ENCODE measurements at regions not wholly inside any gene's neighbourhood (a gene's known extent, or its start where the extent isn't known, plus 50 kb on each side); places are given as distances from the start of the nearest gene placed in this dataset.
"Not testable (repeated sequence)": the region's sequence is repeated elsewhere in the genome, so short reads cannot be mapped to it uniquely, and the experiment has no call there.

GRCh38 chr9:81361296-81361695, 328.1 kb downstream of the TLE1 start:
- DNase-seq (ENCODE audit: low read depth): no peak

DNA sequence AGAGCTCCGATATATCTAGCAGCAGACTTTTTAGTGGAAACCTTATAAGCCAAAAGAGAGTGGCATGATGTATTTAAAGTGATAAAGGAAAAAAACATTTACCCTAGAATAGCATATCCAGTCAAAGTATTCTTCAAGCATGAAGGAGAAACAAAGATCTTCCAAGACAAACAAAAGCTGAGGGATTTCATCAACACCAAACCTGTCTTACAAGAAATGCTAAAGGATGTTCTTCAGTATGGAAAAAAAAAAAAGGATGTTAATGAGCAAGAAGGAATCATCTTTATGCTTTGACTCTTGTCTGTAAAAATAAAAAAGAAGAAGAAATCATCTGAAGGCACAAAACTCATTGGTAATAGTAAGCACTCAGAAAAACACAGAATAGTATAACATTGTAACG, 338.2 kb downstream of the TLE1 start:
- DNase-seq (ENCODE audit: low read depth): no peak

- no peak for DNase-seq (ENCODE audit: low read depth)
Observed at GRCh38 chr9:81344366-81344765, 345.0 kb downstream of the TLE1 start.

DNA sequence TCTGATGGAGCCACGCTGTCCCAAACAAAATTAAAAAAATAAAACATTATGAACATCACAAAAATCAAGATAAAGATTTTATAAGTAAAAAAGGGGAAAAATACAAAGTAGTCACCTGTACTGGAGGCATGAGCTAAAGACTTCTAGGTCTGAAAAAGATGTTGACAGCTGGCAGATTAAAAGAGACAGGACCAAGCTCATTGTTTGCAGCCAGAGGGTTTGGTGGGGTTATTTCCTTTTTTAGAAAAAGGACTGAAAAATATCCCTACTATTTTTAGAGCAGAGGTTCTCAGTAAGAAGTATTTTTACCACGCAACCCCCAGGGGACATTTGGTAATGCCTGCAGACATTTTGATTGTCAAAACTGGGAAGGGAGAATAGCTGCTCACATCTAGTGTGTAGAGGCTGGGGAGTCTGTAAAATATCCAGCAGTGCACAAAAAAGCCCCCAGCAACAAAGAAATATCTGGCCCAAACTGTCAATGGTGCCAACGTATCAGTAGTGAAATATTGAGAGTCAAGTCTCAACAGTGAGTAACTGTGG, 353.4 kb downstream of the TLE1 start:
- no peak for DNase-seq (ENCODE audit: low read depth)

DNA sequence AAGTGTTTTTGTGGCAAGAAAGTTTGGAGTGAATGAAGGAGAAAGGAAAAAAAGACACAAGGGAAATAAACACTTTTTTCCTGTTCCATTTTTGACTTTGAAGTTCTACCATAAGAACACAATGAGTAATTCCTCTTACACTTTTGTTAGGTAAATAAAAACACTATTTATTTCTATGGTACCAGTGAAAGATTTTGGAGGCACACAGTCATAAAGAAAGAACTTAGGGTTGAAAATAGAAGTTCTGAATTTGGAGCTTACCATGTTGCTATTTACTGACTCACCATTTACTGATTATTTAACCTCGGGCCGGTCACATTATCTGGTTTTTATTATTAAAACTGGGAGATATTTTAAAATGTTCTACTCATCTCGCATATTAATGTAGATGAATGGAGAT, 367.8 kb downstream of the TLE1 start:
- DNase-seq (ENCODE audit: low read depth): no peak

DNA sequence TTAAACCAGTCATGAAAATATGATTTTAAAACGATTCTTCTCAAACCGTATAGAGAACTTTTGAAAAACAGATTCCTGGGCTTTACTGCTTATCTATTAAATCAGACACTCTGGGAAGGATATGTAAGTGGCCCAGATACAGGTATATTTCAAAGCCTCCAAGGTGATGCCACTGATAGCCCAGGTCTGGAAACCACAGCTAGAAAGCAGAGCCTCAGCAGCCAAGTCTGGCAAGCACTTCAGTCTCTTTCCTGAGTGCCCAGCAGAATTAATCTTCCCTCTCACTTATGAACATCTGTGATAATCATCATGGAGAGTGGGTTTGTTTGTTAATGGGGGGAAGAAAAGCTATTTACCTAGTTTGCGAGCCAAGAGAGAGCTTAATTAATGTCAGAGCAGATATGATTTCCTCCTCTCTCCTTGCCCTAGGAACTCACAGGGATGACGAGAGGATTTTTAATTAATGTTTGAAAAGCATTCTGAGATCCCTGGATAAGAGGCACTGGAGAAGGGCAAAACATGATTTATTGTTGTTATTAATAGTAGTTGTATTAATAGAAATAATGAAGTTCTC, 368.4 kb downstream of the TLE1 start:
- DNase-seq (ENCODE audit: low read depth): no peak

DNA sequence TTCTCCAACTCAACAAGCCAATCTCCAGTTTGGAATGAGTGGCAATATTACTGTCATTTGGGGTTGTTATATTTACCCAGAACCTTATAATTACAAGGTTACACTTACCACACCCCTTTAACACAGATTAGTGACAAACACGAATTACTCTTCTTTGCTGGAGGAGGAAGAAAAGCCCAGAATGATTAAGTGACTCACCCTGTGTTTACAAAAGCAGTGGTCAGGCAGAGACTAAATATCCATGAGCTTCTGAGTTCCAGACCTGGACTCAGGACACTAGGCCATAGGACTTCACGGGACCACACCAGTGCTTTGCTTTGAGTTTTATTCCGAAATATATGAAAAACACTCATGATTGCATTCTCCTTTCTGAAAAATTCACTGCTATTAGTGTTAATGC, 370.8 kb downstream of the TLE1 start:
- peak; percentile 83 for DNase-seq (ENCODE audit: low read depth)

GRCh38 chr9:81317939-81318338, 371.4 kb downstream of the TLE1 start:
- peak; percentile 94 for DNase-seq (ENCODE audit: low read depth)

DNA sequence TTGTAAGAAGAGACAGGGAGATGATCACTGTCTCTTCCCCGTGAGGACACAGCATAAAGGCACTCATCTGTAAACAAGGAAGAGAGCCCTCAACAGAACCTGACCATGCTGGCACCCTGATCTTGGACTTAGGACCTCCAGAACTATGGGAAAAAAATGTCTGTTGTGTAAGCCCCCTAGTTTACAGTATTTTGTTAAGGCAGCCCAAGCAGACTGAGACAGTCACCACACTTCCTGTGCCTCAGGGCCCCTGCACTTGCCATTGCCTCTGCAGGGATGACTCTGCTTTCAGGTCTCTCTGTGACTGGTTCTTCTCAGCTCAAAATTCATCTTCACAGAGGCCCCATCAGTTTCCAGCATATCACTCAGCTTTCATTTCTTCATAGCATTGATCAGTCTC, 372.1 kb downstream of the TLE1 start:
- DNase-seq (ENCODE audit: low read depth): peak; percentile 57

- no peak for DNase-seq (ENCODE audit: low read depth)
Observed at GRCh38 chr9:81314490-81314889, 374.9 kb downstream of the TLE1 start.

DNA sequence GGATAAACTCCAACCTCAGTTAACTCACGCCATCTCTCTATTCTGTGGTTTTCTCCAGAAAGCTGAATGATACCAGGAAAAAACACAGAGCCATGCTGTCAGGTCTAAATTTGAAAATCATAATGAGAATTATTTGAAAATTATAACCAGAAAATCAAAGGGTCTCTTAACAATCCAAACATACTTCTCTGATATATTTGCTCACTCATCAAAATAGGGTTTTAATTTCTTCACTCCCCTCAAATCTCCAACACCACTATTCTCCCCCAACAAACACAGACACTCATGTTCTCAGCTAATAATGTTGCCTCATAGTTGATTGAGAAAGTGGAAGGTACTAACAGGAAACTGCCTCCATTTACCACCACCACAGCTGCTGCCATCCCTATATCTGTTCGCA, 375.5 kb downstream of the TLE1 start:
- DNase-seq (ENCODE audit: low read depth): no peak

- DNase-seq (ENCODE audit: low read depth): no peak
Observed at GRCh38 chr9:81312346-81312745, 377.0 kb downstream of the TLE1 start.

DNA sequence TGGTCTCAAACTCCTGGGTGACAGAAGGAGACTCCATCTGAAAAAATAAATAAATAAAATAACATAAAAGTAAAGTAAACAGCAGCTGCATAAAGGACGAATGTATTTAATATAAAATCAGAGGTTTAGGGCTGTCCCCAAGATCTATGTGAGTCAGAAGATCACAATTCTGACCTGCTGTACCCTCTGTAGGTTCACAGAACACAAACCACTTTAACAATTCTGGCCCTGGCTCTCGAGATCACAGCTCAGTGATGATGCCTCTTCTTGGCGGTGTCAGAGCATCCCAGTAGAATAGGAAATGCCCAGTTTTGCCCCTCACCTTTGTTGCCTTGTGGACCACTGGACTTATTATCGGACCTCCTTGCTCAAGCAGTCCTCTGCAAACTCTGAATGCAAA, 380.9 kb downstream of the TLE1 start:
- no peak for DNase-seq (ENCODE audit: low read depth)

- DNase-seq (ENCODE audit: low read depth): not testable (repeated sequence)
Observed at GRCh38 chr9:81307791-81308190, 381.6 kb downstream of the TLE1 start.

DNA sequence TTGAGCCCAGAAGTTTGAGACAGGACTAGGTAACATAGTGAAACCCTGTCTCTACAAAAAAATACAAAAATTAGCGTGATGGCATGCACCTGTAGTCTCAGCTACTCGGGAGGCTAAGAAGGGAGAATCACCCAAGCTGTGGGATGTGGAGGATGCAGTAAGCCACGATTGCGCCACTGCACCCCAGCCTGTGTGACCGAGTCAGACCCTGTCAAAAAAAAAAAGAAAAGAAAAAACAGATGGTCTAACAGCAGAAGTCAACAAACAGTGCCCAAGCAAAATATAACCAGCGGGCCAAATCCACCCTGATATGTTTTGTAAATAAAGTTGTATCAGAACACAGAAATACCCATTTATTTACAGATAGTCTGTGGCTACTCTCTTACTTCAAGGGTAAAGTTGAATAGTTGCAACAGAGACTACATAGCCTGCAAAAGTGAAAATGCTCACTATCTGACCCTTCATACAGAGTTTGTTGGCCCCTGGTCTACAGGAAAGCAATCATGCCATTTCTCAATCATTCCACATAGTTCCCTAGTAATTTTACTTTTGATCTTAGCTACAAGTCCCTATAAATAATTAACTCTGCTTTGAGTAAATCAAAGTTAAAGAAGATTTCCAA, 383.7 kb downstream of the TLE1 start:
- DNase-seq (ENCODE audit: low read depth): no peak

GRCh38 chr9:81303658-81304057, 385.7 kb downstream of the TLE1 start:
- no peak for DNase-seq (ENCODE audit: low read depth)

DNA sequence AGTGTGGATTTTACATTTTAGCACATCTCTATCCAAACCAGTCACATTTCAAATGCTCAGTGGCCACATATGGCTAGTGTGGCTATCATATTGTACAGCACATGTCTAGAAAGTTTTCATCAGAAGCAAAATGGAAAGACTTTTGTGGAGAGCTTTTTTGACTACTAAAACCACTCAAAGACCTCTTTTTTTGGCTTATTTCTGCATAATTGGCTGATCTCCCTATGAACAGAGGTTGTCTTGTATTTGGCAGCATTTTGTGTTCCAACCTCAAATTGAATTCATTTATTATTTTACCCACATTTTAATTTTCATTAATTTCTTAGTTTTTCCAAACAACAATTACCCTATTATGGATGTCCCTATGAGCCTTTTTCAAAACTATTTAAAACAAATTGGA, 395.7 kb downstream of the TLE1 start:
- no peak for DNase-seq (ENCODE audit: low read depth)

DNA sequence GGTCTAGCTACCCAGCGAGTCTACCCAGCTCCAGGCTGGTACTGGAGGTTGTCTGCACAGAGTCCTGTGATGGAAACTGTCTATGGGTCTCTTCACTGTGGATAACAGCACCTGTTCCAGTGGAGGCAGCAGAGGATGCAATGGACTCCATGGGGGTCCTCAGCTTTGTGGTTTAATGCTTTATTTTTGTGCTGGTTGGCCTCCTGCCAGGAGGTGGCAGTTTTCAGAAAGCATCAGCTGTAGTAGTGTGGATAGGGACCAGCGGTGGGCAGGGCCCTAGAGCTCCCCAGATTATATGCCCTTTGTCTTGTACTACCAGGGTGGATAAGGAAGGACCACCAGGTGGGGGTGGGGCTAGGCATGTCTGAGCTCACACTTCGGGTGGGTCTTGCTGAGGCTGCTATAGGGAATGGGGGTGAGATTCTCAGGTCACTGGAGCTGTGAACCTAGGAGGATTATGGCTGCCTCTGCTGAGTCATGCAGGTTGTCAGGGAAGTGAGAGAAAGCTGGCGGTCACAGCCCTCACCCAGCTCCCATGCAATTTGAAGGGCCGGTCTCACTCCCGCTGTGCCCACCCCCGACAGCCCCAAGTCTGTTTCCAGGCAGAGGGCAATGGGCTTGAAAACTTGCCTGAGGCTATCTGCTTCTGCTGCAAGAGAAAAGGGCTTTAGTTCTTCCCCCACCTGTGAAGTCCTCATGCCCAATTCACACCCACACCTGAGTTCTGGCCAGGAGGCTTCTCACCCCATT, 397.1 kb downstream of the TLE1 start:
- no peak for DNase-seq (ENCODE audit: low read depth)

GRCh38 chr9:81289622-81290021, 399.7 kb downstream of the TLE1 start:
- DNase-seq (ENCODE audit: low read depth): no peak

DNA sequence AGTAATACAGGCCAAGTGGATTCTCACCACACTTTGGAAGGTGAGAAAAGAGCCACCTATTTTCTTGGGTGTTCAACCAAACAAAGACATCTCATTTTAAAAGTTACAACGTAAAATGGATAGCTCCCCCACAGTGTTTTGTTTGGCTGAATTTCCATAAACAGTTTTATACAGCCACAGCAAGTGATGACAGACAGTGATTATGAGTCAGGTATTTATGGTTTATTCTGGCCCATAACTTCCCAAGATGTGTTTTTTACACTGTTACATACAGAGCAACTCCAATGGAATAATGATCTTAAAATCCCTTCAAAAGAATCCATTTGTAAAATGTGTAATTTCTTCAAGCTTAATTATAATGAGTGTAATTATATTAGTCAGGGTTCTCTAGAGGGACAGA, 421.3 kb downstream of the TLE1 start:
- DNase-seq (ENCODE audit: low read depth): no peak

GRCh38 chr9:81266674-81267073, 422.7 kb downstream of the TLE1 start:
- DNase-seq (ENCODE audit: low read depth): peak; percentile 28

- no peak for DNase-seq (ENCODE audit: low read depth)
Observed at GRCh38 chr9:81266086-81266485, 423.3 kb downstream of the TLE1 start.

DNA sequence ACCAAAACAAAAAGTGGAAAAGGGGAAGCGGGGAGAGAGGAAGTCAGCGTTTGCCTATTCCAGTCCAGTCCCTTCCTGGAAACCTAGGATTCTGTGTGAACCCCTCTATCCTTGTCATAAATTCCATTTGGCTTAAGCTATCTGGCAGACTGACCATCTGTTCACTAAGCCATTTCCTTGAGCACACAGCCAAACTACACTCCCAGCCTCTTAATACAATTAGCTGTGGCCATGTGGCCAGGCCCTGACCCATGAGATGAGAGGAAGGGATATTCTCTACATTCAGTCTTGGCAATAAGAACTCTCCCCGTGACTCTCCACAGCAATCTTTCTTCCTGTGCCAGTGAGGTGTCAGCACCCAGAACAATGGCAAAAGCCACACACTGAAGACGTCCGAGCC, 424.8 kb downstream of the TLE1 start:
- DNase-seq (ENCODE audit: low read depth): peak; percentile 3

All from RPMI7951 (cell line).